H1 (cell line): ENCODE measurements at regions not wholly inside any gene's neighbourhood (a gene's known extent, or its start where the extent isn't known, plus 50 kb on each side); places are given as distances from the start of the nearest gene placed in this dataset.

ENCODE experiments used
- CTCF ChIA-PET: fragments of 300-600 bp; sonication (Branson Sonifier 250); formaldehyde crosslinking; loops from one replicate; lab custom pipeline; 2021; ENCODE audit not compliant: partially characterized antibody; lab: Charles Lee
- POLR2A ChIA-PET: fragments of 300-600 bp; sonication (Branson Sonifier 250); formaldehyde crosslinking; loops from one replicate; lab custom pipeline; 2021; ENCODE audit warnings: inconsistent platforms; ENCODE audit not compliant: partially characterized antibody; lab: Charles Lee
- DNase-seq, 2 experiments: peaks; one replicate each; pipeline versions ENCODE4 v3.0.0 to v3.0.0-alpha.2; 2010 to 2022; ENCODE audit warnings: low spot score in 2 of 2, low read depth in 1 of 2, mixed read lengths in 1 of 2
- FAIRE-seq: peaks from 2 replicates; lab custom pipeline; 2011; peaks lifted over from hg19 to GRCh38; lab: Jason Lieb, UNC
- H2AFZ ChIP-seq: 2 replicates; pipeline ENCODE4 v1.8.1; 2012; ENCODE audit warnings: low read length, inconsistent platforms
- H2AK5ac ChIP-seq: 2 replicates; pipeline ENCODE4 v1.6.1; 2013; ENCODE audit warnings: low read depth, low read length
- H2BK120ac ChIP-seq: replicated peaks from 2 replicates; pipeline ENCODE3; 2013; ENCODE audit warnings: low read depth, low read length, inconsistent platforms
- H2BK12ac ChIP-seq: 2 replicates; pipeline ENCODE4 v1.6.1; 2013; ENCODE audit warnings: low read depth, low read length
- H2BK15ac ChIP-seq: 2 replicates; pipeline ENCODE4 v1.6.1; 2013; ENCODE audit warnings: low read length
- H2BK20ac ChIP-seq: 2 replicates; pipeline ENCODE4 v1.6.1; 2013; ENCODE audit warnings: low read length
- H2BK5ac ChIP-seq: 2 replicates; pipeline ENCODE4 v1.6.1; 2013; ENCODE audit warnings: low read depth, low read length
- H3K14ac ChIP-seq: 2 replicates; pipeline ENCODE4 v1.6.1; 2013; ENCODE audit warnings: inconsistent platforms; ENCODE audit not compliant: insufficient read length
- H3K18ac ChIP-seq: 2 replicates; pipeline ENCODE4 v1.6.1; 2013; ENCODE audit warnings: low read length; ENCODE audit errors: extremely low read depth
- H3K23ac ChIP-seq: 2 replicates; pipeline ENCODE4 v1.6.1; 2013; ENCODE audit warnings: inconsistent platforms; ENCODE audit not compliant: insufficient read length
- H3K23me2 ChIP-seq: 2 replicates; pipeline ENCODE4 v1.6.1; 2013; ENCODE audit warnings: low read depth, low read length
- H3K27ac ChIP-seq: 2 replicates; pipeline ENCODE4 v1.6.1; 2011; ENCODE audit warnings: low read depth, low read length, inconsistent platforms
- H3K27me3 ChIP-seq, 4 experiments: replicated peaks in 1 of 4; 1 replicate in 1 of 4; 2 replicates in 3 of 4; pipeline versions ENCODE4 v1.6.1 to v1.8.1; 2011 to 2013; ENCODE audit warnings: low read length in 3 of 4, mild to moderate bottlenecking in 3 of 4, inconsistent platforms in 2 of 4, mixed read lengths in 2 of 4, moderate library complexity in 1 of 4; ENCODE audit not compliant: control insufficient read depth in 3 of 4, insufficient read depth in 3 of 4; ENCODE audit errors: extremely low read depth in 1 of 4
- H3K36me3 ChIP-seq, 4 experiments: 2 replicates each; pipeline versions ENCODE4 v1.6.1 to v1.8.1; 2011 to 2013; ENCODE audit warnings: mild to moderate bottlenecking in 4 of 4, low read length in 3 of 4, moderate library complexity in 2 of 4, control low read depth in 1 of 4, inconsistent platforms in 1 of 4; ENCODE audit not compliant: insufficient read depth in 4 of 4, control insufficient read depth in 2 of 4
- H3K4ac ChIP-seq: replicated peaks from 2 replicates; pipeline ENCODE3; 2013; ENCODE audit warnings: low read length, low read depth, mixed read lengths, inconsistent platforms; ENCODE audit not compliant: insufficient read length
- H3K4me1 ChIP-seq, 4 experiments: replicated peaks in 1 of 4; 1 replicate in 1 of 4; 2 replicates in 3 of 4; pipeline versions ENCODE4 v1.6.1 to v1.8.1; 2011 to 2013; ENCODE audit warnings: low read length in 3 of 4, inconsistent platforms in 2 of 4, mixed read lengths in 1 of 4; ENCODE audit not compliant: insufficient read depth in 4 of 4, control insufficient read depth in 3 of 4
- H3K4me2 ChIP-seq, 2 experiments: 2 replicates each; pipeline versions ENCODE4 v1.6.1 to v1.8.1; 2011 to 2013; ENCODE audit warnings: low read depth in 2 of 2, low read length in 2 of 2, control low read depth in 1 of 2, inconsistent platforms in 1 of 2, mild to moderate bottlenecking in 1 of 2; ENCODE audit not compliant: insufficient read depth in 1 of 2
- H3K4me3 ChIP-seq, 4 experiments: fragments of 200-600, 300-600 bp in 1 of 4; sonication (generic), shearing (Covaris generic), sonication (Bioruptor Twin) in 1 of 4; 2 replicates each; pipeline versions ENCODE4 v1.5.1 to v1.8.1; 2011 to 2016; ENCODE audit warnings: low read length in 4 of 4, low read depth in 3 of 4, control low read depth in 2 of 4, inconsistent platforms in 2 of 4, mild to moderate bottlenecking in 2 of 4, mixed read lengths in 1 of 4, moderate library complexity in 1 of 4; ENCODE audit not compliant: insufficient read depth in 2 of 4; ENCODE audit errors: extremely low read depth in 1 of 4
- H3K56ac ChIP-seq: replicated peaks from 2 replicates; pipeline ENCODE3; 2013; ENCODE audit warnings: low read depth, mild to moderate bottlenecking, mixed read lengths, low read length, inconsistent platforms; ENCODE audit not compliant: insufficient read length
- H3K79me1 ChIP-seq: 2 replicates; pipeline ENCODE4 v1.6.1; 2013; ENCODE audit warnings: low read depth, low read length, control low read depth
- H3K79me2 ChIP-seq, 2 experiments: 2 replicates each; pipeline versions ENCODE4 v1.6.1 to v1.8.1; 2012 to 2013; ENCODE audit warnings: low read length in 2 of 2, mild to moderate bottlenecking in 2 of 2, inconsistent platforms in 1 of 2; ENCODE audit not compliant: insufficient read depth in 2 of 2, control insufficient read depth in 1 of 2
- H3K9ac ChIP-seq, 4 experiments: replicated peaks in 1 of 4; 1 replicate in 1 of 4; 2 replicates in 3 of 4; pipeline versions ENCODE4 v1.6.1 to v1.8.1; 2011 to 2013; ENCODE audit warnings: low read depth in 3 of 4, low read length in 3 of 4, control low read depth in 2 of 4, mild to moderate bottlenecking in 2 of 4, moderate library complexity in 2 of 4, inconsistent platforms in 1 of 4; ENCODE audit errors: extremely low read depth in 1 of 4
- H3K9me3 ChIP-seq, 2 experiments: 2 replicates each; pipeline versions ENCODE4 v1.6.1 to v1.8.1; 2012 to 2013; ENCODE audit warnings: mild to moderate bottlenecking in 2 of 2, moderate library complexity in 2 of 2, control low read depth in 1 of 2, inconsistent platforms in 1 of 2, low read depth in 1 of 2, low read length in 1 of 2, mixed read lengths in 1 of 2; ENCODE audit not compliant: insufficient read depth in 2 of 2
- H4K20me1 ChIP-seq, 2 experiments: replicated peaks in 1 of 2; 2 replicates each; pipeline versions ENCODE3 to v1.8.1; 2011 to 2013; ENCODE audit warnings: inconsistent platforms in 2 of 2, low read length in 2 of 2, mild to moderate bottlenecking in 1 of 2; ENCODE audit not compliant: insufficient read depth in 2 of 2, control insufficient read depth in 1 of 2
- H4K5ac ChIP-seq: 2 replicates; pipeline ENCODE4 v1.6.1; 2013; ENCODE audit warnings: low read length, low read depth, mixed read lengths, inconsistent platforms; ENCODE audit not compliant: insufficient read length
- H4K8ac ChIP-seq: 2 replicates; pipeline ENCODE4 v1.8.0; 2013; ENCODE audit warnings: mild to moderate bottlenecking, moderate library complexity, low read length, inconsistent platforms; ENCODE audit not compliant: insufficient read depth; ENCODE audit errors: extremely low read depth
- H4K91ac ChIP-seq: replicated peaks from 2 replicates; pipeline ENCODE3; 2013; ENCODE audit warnings: low read length, mixed read lengths, inconsistent platforms; ENCODE audit not compliant: insufficient read length
- ASH2L ChIP-seq: fragments of 200-600, 300-600 bp; sonication (generic); IDR thresholded peaks from one replicate; pipeline ENCODE4 v1.7.1; 2017; ENCODE audit warnings: low read length
- BACH1 ChIP-seq: IDR thresholded peaks from 2 replicates; pipeline ENCODE4 v1.6.1; 2012; ENCODE audit warnings: low read length, improper control_type of control experiment
- POLR2A ChIP-seq, 2 experiments: IDR thresholded peaks; 1 replicate in 1 of 2; 2 replicates in 1 of 2; pipeline ENCODE4 v1.6.1; 2011; ENCODE audit warnings: low read depth in 2 of 2, low read length in 2 of 2, mild to moderate bottlenecking in 2 of 2; ENCODE audit errors: control extremely low read depth in 1 of 2
- RAD21 ChIP-seq, 2 experiments: IDR thresholded peaks in 1 of 2; conservative IDR thresholded peaks in 1 of 2; 2 replicates each; pipeline ENCODE4 v1.6.1; 2011; ENCODE audit warnings: low read depth in 2 of 2, low read length in 2 of 2, improper control_type of control experiment in 1 of 2, inconsistent platforms in 1 of 2, mild to moderate bottlenecking in 1 of 2, moderate library complexity in 1 of 2
- TBP ChIP-seq: IDR thresholded peaks from 2 replicates; pipeline ENCODE4 v1.6.1; 2011; ENCODE audit warnings: low read depth, low read length, improper control_type of control experiment
- WGBS, 2 experiments: shearing (Covaris generic) in 1 of 2; methylation state at CpG; one replicate each; pipeline versions ENCODE4 v1.1.6 to v1.1.7; 2013 to 2015; ENCODE audit warnings: low lambda C conversion rate in 2 of 2, mixed read lengths in 2 of 2, inconsistent platforms in 1 of 2, low coverage in 1 of 2, missing lambda C conversion rate in 1 of 2; ENCODE audit not compliant: insufficient replicate concordance in 2 of 2, insufficient coverage in 1 of 2, insufficient read length in 1 of 2; ENCODE audit errors: extremely low coverage in 1 of 2, missing lambda C conversion rate in 1 of 2; 5-methylcytosine and 5-hydroxymethylcytosine counted together
- TF ChIP-seq, protein P1 (sequence below), 3 experiments: IDR thresholded peaks; 1 replicate in 2 of 3; 2 replicates in 1 of 3; pipeline versions ENCODE4 v1.5.1 to v1.6.1; 2011; ENCODE audit warnings: low read length in 3 of 3, mild to moderate bottlenecking in 3 of 3, inconsistent platforms in 2 of 3, low read depth in 1 of 3, moderate library complexity in 1 of 3; ENCODE audit not compliant: insufficient read depth in 1 of 3; ENCODE audit errors: control extremely low read depth in 1 of 3

DNA sequence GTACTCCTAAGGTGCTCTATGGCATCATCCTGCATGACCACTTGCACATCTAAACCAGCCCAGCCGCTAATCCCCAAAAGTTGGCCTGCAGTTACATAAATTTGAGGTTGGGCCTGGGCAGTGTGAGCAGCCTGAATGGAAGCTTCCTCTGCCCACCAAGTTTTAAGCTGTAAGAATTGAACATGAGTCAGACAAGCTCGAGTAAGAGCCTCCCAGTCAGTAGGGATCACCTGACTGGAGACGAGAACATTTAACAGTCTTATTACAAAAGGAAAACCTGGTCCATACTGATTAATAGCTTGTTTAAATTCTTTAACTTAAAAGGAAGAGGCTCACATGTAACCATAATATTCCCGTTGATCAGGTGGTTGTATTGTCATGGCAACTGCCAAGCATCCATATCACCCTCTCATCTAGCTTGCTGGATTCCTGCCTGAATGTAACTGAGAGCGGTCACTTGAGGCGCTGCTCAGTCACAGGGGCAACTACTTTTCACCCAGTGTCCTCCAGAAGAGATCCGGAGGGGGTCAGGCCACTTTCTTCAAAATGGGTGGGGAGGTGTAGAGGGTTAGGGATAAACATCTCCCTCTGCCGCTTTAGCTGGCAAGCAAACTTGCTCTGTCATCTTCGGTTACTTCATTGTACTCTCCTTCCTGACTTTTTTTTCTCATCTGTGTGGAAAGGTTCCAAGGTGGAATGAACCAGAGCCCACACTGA lies 56.6 kb upstream of the WDR1 start:
- Histone ChIP-seq H2BK15ac (no peak overlapping the region), H3K4ac (no peak overlapping the region), H3K23ac (no peak overlapping the region), H3K56ac (no peak overlapping the region), H2BK120ac (no peak overlapping the region), H3K79me2 (no peaks in the 10 kb centered on the region), H3K18ac (no peak overlapping the region), H3K23me2 (no peaks in the 10 kb centered on the region), H3K4me1 (no peaks in the 10 kb centered on the region; a peak in 2 of 7 replicates), H2AFZ (no peak overlapping the region), H3K9me3 (no peaks in the 10 kb centered on the region; a peak in 1 of 4 replicates), H3K4me3 (no peak overlapping the region), H4K8ac (no peak overlapping the region), H3K79me1 (no peaks in the 10 kb centered on the region), H2BK12ac (no peak overlapping the region), H3K14ac (no peak overlapping the region), H2AK5ac (no peak overlapping the region), H4K5ac (no peak overlapping the region), H2BK20ac (no peak overlapping the region), H3K27ac (no peak overlapping the region), H4K91ac (no peak overlapping the region), H3K36me3 (no peaks in the 10 kb centered on the region), H3K4me2 (no peak overlapping the region), H2BK5ac (no peak overlapping the region), H4K20me1 (no peaks in the 10 kb centered on the region), H3K9ac (no peak overlapping the region), H3K27me3 (no peaks in the 10 kb centered on the region)
- DNase-seq (no peak), FAIRE-seq (no peak)
- 86% methylated on average over 9 of the region's 9 CpGs; no CpG with 5 or more reads in 1 of the 2 experiments for WGBS, 2 experiments
- ChIA-PET POLR2A (interaction anchor here (2.2 kb wide), 1 partner anchor 8 kb away, joined by 5 read pairs; no protein-coding TSS in a partner anchor), CTCF (interaction anchor here (0.7 to 11.6 kb wide), 19 partner anchors 8 to 376 kb away, joined by 3 to 69 read pairs (median 4); no protein-coding TSS in a partner anchor)
- TF ChIP-seq, protein P1, sequence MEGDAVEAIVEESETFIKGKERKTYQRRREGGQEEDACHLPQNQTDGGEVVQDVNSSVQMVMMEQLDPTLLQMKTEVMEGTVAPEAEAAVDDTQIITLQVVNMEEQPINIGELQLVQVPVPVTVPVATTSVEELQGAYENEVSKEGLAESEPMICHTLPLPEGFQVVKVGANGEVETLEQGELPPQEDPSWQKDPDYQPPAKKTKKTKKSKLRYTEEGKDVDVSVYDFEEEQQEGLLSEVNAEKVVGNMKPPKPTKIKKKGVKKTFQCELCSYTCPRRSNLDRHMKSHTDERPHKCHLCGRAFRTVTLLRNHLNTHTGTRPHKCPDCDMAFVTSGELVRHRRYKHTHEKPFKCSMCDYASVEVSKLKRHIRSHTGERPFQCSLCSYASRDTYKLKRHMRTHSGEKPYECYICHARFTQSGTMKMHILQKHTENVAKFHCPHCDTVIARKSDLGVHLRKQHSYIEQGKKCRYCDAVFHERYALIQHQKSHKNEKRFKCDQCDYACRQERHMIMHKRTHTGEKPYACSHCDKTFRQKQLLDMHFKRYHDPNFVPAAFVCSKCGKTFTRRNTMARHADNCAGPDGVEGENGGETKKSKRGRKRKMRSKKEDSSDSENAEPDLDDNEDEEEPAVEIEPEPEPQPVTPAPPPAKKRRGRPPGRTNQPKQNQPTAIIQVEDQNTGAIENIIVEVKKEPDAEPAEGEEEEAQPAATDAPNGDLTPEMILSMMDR (IDR thresholded peaks at IDR 0.05; ENCODE audit: control extremely low read depth in 1 of 3, insufficient read depth in 1 of 3, low read depth in 1 of 3, low read length in 3 of 3): peak in 1 of 3 experiments; percentile 16; a peak in 1 of 4 replicates
- TF ChIP-seq POLR2A (IDR thresholded peaks at IDR 0.05; ENCODE audit: control extremely low read depth in 1 of 2, low read depth in 2 of 2, low read length in 2 of 2) (no peak), BACH1 (no peak), ASH2L (no peak), RAD21 (IDR thresholded peaks at IDR 0.05 in 1 of 2, conservative IDR thresholded peaks at IDR 0.05 in 1 of 2; ENCODE audit: low read depth in 2 of 2, low read length in 2 of 2) (0 out of 4 replicates have a peak, but pooled peaks of 1 of the 2 experiments have one; percentile 9), TBP (no peak)
